GM12872 (cell line): ENCODE measurements at regions not wholly inside any gene's neighbourhood (a gene's known extent, or its start where the extent isn't known, plus 50 kb on each side); places are given as distances from the start of the nearest gene placed in this dataset.

Source experiments
- CTCF ChIP-seq: IDR thresholded peaks from 3 replicates; pipeline ENCODE4 v1.5.1; 2011; ENCODE audit warnings: low read depth, mild to moderate bottlenecking, low read length, moderate library complexity; ENCODE audit not compliant: insufficient read depth

- no peak for TF ChIP-seq CTCF
Measured at GRCh38 chr18:28767201-28767600, 590.3 kb upstream of the CDH2 start.

GRCh38 chr18:28766721-28767120, 589.8 kb upstream of the CDH2 start:
- TF ChIP-seq CTCF = no peak

GRCh38 chr18:28766027-28766426, 589.1 kb upstream of the CDH2 start:
- TF ChIP-seq CTCF = no peak

GRCh38 chr18:28760299-28760698, 583.4 kb upstream of the CDH2 start:
- no peak for TF ChIP-seq CTCF

- TF ChIP-seq CTCF = no peak
Measured at GRCh38 chr18:28757466-28758008, 580.6 kb upstream of the CDH2 start.

- no peak for TF ChIP-seq CTCF
Measured at GRCh38 chr18:28743115-28743514, 566.2 kb upstream of the CDH2 start.

GRCh38 chr18:28740575-28740974, 563.6 kb upstream of the CDH2 start:
- no peak for TF ChIP-seq CTCF
